ENCODE measurements at regions not wholly inside any gene's neighbourhood (a gene's known extent, or its start where the extent isn't known, plus 50 kb on each side); places are given as distances from the start of the nearest gene placed in this dataset.

DNA sequence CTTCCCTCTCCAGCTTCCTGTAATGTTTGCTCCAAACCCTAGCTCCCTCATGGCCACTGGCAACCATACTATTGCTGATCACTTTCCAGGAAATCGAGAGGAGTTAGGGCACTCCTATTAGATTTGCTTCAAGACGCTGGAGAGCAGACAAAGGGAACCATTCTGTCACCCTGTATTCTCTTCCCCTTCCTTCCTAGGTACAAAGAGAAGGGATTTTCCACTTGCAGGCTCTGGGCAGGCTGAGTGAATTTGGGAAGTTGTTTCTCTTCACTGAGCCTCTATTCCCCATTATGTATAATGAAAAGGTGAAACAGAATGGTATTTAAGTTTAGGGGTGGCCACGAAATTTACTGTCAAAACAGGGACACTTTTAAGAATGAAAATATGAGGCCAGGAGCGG is 99.4 kb upstream of the LPP start:
- Histone ChIP-seq H3K4me3 (replicated peaks in 1 of 3; ENCODE audit: insufficient read depth in 1 of 3, low read depth in 1 of 3, low read length in 3 of 3) (no peak overlapping the region), H3K4me1 (ENCODE audit: control insufficient read depth, extremely low read depth, insufficient read depth, low read length) (no peaks in the 10 kb centered on the region), H3K79me2 (ENCODE audit: control insufficient read depth, insufficient read depth, low read length) (no peaks in the 10 kb centered on the region), H3K27me3 (ENCODE audit: control insufficient read depth in 2 of 2, insufficient read depth in 2 of 2, low read length in 2 of 2) (peaks cover 0 to 2% of the 10 kb centered on the region in 2 experiments), H4K20me1 (replicated peaks; ENCODE audit: control insufficient read depth, extremely low read depth, insufficient read depth, low read length) (no peaks in the 10 kb centered on the region), H3K36me3 (ENCODE audit: control insufficient read depth in 2 of 2, extremely low read depth in 1 of 2, insufficient read depth in 2 of 2, low read length in 2 of 2) (no peaks in the 10 kb centered on the region), H2AFZ (ENCODE audit: low read depth, low read length) (no peak overlapping the region), H3K9me3 (replicated peaks; ENCODE audit: control insufficient read depth, insufficient read depth, low read length) (no peaks in the 10 kb centered on the region), H3K9me1 (replicated peaks; ENCODE audit: control insufficient read depth, extremely low read depth, insufficient read depth, low read length) (no peaks in the 10 kb centered on the region), H3K4me2 (ENCODE audit: insufficient read depth, low read length) (no peak overlapping the region), H3K9ac (replicated peaks; ENCODE audit: extremely low read depth, insufficient read depth, low read length) (no peak overlapping the region), H3K27ac (ENCODE audit: insufficient read depth, low read depth, low read length) (no peak overlapping the region)
- no peak for DNase-seq (ENCODE audit: low read depth, low spot score)
- dilution Hi-C loops (cut with MboI; ENCODE audit: extremely low pct_ligation_motif_present, low sequenced_read_pairs): no loop called here
- no TSS peak for BruUV-seq (replicated peaks)
- ChIA-PET POLR2A (no interaction called here), CTCF (no interaction called here)
- intact Hi-C loops (cut with micrococcal nuclease): no loop called here
- FAIRE-seq: no peak
- TF ChIP-seq JUN (IDR thresholded peaks at IDR 0.05; ENCODE audit: borderline replicate concordance, insufficient read depth, insufficient read length, low read depth): no peak

DNA sequence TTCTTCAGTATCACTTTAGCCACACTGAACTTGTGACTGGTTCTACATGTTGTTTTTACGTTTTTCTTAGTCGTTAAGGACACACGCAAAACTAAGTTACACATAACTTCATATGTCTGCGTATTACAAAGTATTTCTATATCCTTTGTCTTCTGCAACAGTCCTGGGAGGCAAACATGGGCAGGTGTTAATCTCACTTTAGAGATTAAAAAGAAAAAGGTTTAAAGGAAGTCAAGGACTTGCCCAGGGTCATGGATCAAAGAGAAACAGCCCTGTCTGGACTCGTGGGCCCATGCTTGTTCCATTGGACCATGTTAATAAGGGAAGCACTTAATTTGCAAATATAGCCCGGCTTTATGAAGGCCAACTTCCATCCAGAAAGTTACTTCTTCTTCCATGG is 98.6 kb upstream of the LPP start:
- BruUV-seq (replicated peaks): no TSS peak
- dilution Hi-C loops (cut with MboI; ENCODE audit: extremely low pct_ligation_motif_present, low sequenced_read_pairs) (no loop called here), intact Hi-C loops (cut with micrococcal nuclease) (no loop called here)
- Histone ChIP-seq H3K4me3 (replicated peaks in 1 of 3; ENCODE audit: insufficient read depth in 1 of 3, low read depth in 1 of 3, low read length in 3 of 3) (no peak overlapping the region), H3K9ac (replicated peaks; ENCODE audit: extremely low read depth, insufficient read depth, low read length) (no peak overlapping the region), H3K4me1 (ENCODE audit: control insufficient read depth, extremely low read depth, insufficient read depth, low read length) (no peaks in the 10 kb centered on the region), H3K79me2 (ENCODE audit: control insufficient read depth, insufficient read depth, low read length) (no peaks in the 10 kb centered on the region), H3K9me1 (replicated peaks; ENCODE audit: control insufficient read depth, extremely low read depth, insufficient read depth, low read length) (no peaks in the 10 kb centered on the region), H2AFZ (ENCODE audit: low read depth, low read length) (no peak overlapping the region), H3K27me3 (ENCODE audit: control insufficient read depth in 2 of 2, insufficient read depth in 2 of 2, low read length in 2 of 2) (peaks cover 0 to 2% of the 10 kb centered on the region in 2 experiments), H3K27ac (ENCODE audit: insufficient read depth, low read depth, low read length) (no peak overlapping the region), H3K4me2 (ENCODE audit: insufficient read depth, low read length) (no peak overlapping the region), H4K20me1 (replicated peaks; ENCODE audit: control insufficient read depth, extremely low read depth, insufficient read depth, low read length) (no peaks in the 10 kb centered on the region), H3K9me3 (replicated peaks; ENCODE audit: control insufficient read depth, insufficient read depth, low read length) (no peaks in the 10 kb centered on the region), H3K36me3 (ENCODE audit: control insufficient read depth in 2 of 2, extremely low read depth in 1 of 2, insufficient read depth in 2 of 2, low read length in 2 of 2) (no peaks in the 10 kb centered on the region)
- no peak for FAIRE-seq
- ChIA-PET CTCF (no interaction called here), POLR2A (no interaction called here)
- TF ChIP-seq POLR2AphosphoS5 (IDR thresholded peaks at IDR 0.05; ENCODE audit: insufficient read depth, low read depth, low read length) (no peak), JUN (IDR thresholded peaks at IDR 0.05; ENCODE audit: borderline replicate concordance, insufficient read depth, insufficient read length, low read depth) (no peak), MYC (IDR thresholded peaks at IDR 0.05; ENCODE audit: low read depth, low read length) (no peak), POLR2A (IDR thresholded peaks at IDR 0.05; ENCODE audit: low read depth, low read length) (no peak), GATA2 (IDR thresholded peaks at IDR 0.05; ENCODE audit: insufficient read depth, insufficient read length, low read depth, low read length) (no peak), FOS (IDR thresholded peaks at IDR 0.05; ENCODE audit: borderline replicate concordance, insufficient read depth, low read length) (no peak)
- TF ChIP-seq, protein P1, sequence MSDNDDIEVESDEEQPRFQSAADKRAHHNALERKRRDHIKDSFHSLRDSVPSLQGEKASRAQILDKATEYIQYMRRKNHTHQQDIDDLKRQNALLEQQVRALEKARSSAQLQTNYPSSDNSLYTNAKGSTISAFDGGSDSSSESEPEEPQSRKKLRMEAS (IDR thresholded peaks at IDR 0.05; ENCODE audit: insufficient read depth, insufficient read length): no peak
- TF ChIP-seq, protein P2, sequence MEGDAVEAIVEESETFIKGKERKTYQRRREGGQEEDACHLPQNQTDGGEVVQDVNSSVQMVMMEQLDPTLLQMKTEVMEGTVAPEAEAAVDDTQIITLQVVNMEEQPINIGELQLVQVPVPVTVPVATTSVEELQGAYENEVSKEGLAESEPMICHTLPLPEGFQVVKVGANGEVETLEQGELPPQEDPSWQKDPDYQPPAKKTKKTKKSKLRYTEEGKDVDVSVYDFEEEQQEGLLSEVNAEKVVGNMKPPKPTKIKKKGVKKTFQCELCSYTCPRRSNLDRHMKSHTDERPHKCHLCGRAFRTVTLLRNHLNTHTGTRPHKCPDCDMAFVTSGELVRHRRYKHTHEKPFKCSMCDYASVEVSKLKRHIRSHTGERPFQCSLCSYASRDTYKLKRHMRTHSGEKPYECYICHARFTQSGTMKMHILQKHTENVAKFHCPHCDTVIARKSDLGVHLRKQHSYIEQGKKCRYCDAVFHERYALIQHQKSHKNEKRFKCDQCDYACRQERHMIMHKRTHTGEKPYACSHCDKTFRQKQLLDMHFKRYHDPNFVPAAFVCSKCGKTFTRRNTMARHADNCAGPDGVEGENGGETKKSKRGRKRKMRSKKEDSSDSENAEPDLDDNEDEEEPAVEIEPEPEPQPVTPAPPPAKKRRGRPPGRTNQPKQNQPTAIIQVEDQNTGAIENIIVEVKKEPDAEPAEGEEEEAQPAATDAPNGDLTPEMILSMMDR (IDR thresholded peaks at IDR 0.05; ENCODE audit: extremely low read depth in 1 of 2, insufficient read depth in 1 of 2, low read depth in 1 of 2, low read length in 2 of 2): no peak
- no peak for DNase-seq (ENCODE audit: low read depth, low spot score)
